Type B pancreatic cell (in vitro differentiated cells): ENCODE measurements at regions not wholly inside any gene's neighbourhood (a gene's known extent, or its start where the extent isn't known, plus 50 kb on each side); places are given as distances from the start of the nearest gene placed in this dataset.

Experiments
- DNase-seq: peaks from one replicate; pipeline ENCODE4 v3.0.0; 2021; ENCODE audit warnings: mixed read lengths; ENCODE audit not compliant: unreplicated experiment; ENCODE audit errors: extremely low spot score
- H3K27ac Mint-ChIP-seq: 2 replicates; pipeline ENCODE4 v1.8.0; 2021; ENCODE audit warnings: mild to moderate bottlenecking, mixed read lengths
- H3K27me3 Mint-ChIP-seq: 2 replicates; pipeline ENCODE4 v1.8.0; 2021; ENCODE audit warnings: mixed read lengths
- H3K36me3 Mint-ChIP-seq: 2 replicates; pipeline ENCODE4 v1.8.0; 2021; ENCODE audit warnings: mixed read lengths
- H3K4me1 Mint-ChIP-seq: one replicate; pipeline ENCODE4 v1.8.0; 2021; ENCODE audit warnings: mixed read lengths; ENCODE audit not compliant: unreplicated experiment
- H3K4me3 Mint-ChIP-seq: 2 replicates; pipeline ENCODE4 v1.8.0; 2021; ENCODE audit warnings: mild to moderate bottlenecking, mixed read lengths
- H3K9me3 Mint-ChIP-seq: 2 replicates; pipeline ENCODE4 v1.8.0; 2021; ENCODE audit warnings: mixed read lengths
- TF ChIP-seq, protein P1 (sequence below): fragments of 200-600 bp; sonication (generic); conservative IDR thresholded peaks from 2 replicates; pipeline ENCODE4 v1.5.0; 2021; ENCODE audit warnings: antibody characterized with exemption, mild to moderate bottlenecking

DNA sequence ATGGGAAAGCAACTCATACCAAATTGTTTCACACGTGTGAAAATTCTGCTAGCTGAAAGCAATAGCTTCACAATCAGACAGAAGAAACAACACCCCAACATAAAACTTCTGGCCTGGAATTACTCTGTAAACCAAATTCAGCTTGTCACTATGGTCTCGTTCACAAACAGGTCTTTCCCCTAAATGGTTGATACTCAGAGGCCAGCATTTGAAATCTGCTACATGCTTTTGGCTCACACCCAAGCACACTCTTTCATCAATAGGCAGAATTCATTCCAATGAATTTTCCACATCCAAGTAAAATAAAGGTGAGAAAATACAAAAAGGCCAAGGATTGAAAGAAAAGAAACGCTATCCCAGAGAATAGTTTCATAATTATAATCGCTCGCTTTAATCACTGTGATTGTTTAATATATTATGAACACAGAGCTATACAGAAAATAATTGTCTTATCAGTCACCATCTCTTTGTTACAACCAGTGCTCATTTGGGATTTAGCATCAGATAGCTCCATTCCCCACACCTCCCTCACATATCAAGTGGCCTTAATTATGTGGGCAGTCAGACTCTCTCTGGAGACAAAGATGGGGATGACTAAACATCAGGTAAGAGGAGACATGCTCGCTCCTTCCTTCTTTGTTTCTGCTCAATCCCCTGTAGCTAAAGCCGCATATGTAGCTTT lies 503.8 kb upstream of the ARRDC4 start:
- Mint-ChIP-seq H3K9me3 (no peaks in the 10 kb centered on the region), H3K27ac (no peak overlapping the region), H3K4me1 (no peaks in the 10 kb centered on the region), H3K4me3 (no peak overlapping the region), H3K36me3 (no peaks in the 10 kb centered on the region), H3K27me3 (peaks cover 3% of the 10 kb centered on the region)
- TF ChIP-seq, protein P1, sequence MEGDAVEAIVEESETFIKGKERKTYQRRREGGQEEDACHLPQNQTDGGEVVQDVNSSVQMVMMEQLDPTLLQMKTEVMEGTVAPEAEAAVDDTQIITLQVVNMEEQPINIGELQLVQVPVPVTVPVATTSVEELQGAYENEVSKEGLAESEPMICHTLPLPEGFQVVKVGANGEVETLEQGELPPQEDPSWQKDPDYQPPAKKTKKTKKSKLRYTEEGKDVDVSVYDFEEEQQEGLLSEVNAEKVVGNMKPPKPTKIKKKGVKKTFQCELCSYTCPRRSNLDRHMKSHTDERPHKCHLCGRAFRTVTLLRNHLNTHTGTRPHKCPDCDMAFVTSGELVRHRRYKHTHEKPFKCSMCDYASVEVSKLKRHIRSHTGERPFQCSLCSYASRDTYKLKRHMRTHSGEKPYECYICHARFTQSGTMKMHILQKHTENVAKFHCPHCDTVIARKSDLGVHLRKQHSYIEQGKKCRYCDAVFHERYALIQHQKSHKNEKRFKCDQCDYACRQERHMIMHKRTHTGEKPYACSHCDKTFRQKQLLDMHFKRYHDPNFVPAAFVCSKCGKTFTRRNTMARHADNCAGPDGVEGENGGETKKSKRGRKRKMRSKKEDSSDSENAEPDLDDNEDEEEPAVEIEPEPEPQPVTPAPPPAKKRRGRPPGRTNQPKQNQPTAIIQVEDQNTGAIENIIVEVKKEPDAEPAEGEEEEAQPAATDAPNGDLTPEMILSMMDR = no peak
- no peak for DNase-seq

DNA sequence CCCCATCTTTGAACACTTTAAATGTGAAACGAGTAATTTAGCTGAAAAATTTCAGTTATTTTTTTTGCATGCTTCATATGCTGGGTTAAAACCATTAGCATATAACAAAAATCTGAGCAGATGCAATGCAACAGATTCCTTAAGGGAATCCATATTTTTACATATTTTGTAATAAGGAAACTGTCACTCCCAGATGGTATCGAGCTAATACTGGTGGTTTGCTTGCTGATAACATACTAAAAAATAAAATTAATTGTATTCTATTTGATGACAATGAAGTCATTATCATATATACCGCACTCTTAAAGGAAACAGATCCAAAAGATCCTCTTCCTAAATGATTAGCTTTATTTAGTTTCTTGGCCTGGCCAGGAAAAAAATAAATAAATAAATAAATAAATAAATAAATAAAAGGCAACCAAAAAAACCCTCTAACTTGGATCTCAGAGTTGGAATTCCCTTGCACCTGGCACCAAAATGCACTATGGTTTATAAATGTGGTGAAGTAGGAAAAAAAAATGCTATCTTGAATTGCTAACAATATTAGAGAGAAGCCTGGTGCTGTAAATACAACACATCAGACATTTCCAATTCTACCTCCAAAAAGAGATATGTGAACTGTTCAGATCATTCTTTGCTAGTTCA lies 503.2 kb upstream of the ARRDC4 start:
- peaks cover 8% of the 10 kb centered on the region for H3K27me3 Mint-ChIP-seq
- H3K36me3 Mint-ChIP-seq = no peaks in the 10 kb centered on the region
- H3K27ac Mint-ChIP-seq = no peak overlapping the region

DNA sequence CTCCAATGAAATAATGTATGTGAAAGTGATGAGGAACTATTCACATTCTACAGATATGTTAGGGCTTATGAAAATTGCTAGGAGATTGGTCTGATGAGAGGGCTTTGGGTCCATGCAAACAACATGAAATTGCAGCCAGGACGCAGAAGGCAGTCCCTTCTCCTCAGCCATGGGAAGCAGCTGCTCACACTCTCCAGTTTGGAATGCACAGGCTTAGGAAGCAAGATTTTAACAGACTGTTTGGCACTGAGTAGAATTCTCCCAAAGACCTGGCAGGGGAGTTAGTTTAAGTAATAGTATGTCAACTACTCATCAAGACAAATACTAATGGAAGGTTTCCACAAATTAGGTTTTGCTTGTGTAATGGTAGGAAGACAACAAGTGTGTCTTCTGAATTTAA lies 500.7 kb upstream of the ARRDC4 start:
- Mint-ChIP-seq H3K9me3 (no peaks in the 10 kb centered on the region), H3K4me3 (no peak overlapping the region), H3K36me3 (no peaks in the 10 kb centered on the region), H3K27me3 (peaks cover 8% of the 10 kb centered on the region), H3K27ac (no peak overlapping the region), H3K4me1 (no peaks in the 10 kb centered on the region)
- TF ChIP-seq, protein P1 = no peak
- no peak for DNase-seq

More for the DNA sequence above, 503.2 kb upstream of the ARRDC4 start:
- Mint-ChIP-seq H3K4me1 (no peaks in the 10 kb centered on the region), H3K9me3 (no peaks in the 10 kb centered on the region), H3K4me3 (no peak overlapping the region)
- no peak for DNase-seq
- TF ChIP-seq, protein P1 = no peak

DNA sequence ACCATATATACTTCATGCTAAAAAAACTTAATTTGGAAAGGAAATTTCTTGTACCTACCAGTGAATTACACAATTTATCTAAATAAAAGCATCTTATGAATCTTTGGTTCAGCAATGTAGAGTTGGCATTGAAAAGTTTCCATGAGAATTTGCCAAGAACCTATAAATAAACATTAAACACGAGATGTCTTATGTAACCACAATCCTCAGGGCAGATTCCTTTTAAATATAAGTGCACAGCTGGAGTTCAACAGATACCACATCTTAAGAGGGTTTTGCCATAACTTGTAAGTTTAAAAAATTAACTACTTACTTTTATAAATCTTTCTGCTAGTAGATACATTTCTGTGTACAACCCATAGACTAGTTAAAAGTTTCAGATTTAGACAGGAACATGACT lies 499.3 kb upstream of the ARRDC4 start:
- DNase-seq = no peak
- no peak overlapping the region for H3K27ac Mint-ChIP-seq
- no peaks in the 10 kb centered on the region for H3K9me3 Mint-ChIP-seq
- TF ChIP-seq, protein P1 = no peak
- H3K27me3 Mint-ChIP-seq = peaks cover 8% of the 10 kb centered on the region
- H3K36me3 Mint-ChIP-seq = no peaks in the 10 kb centered on the region
- H3K4me1 Mint-ChIP-seq = no peaks in the 10 kb centered on the region
- H3K4me3 Mint-ChIP-seq = no peak overlapping the region

DNA sequence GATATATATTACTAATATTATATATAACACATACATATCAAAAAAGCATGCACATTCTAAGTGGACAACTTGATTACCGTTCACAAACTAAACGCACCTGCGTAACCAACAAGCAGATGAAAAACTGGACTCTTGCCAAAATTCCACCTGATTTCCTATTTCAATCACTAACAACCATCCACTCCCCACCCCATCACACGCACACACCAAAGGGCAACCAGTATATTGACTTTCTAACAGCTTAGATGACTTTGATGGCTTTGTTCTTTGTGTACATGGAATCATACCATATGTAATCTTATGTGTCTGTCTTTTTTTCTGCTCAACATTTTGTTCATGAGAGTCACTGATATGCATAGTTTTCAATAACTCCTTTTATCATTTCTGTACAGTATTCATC lies 496.8 kb upstream of the ARRDC4 start:
- Mint-ChIP-seq H3K4me3 (no peak overlapping the region), H3K27me3 (peaks cover 8% of the 10 kb centered on the region), H3K4me1 (no peaks in the 10 kb centered on the region), H3K27ac (no peak overlapping the region), H3K36me3 (no peaks in the 10 kb centered on the region), H3K9me3 (no peaks in the 10 kb centered on the region)
- TF ChIP-seq, protein P1 = no peak
- no peak for DNase-seq
